GM21529 (cell line): ENCODE measurements at regions not wholly inside any gene's neighbourhood (a gene's known extent, or its start where the extent isn't known, plus 50 kb on each side); places are given as distances from the start of the nearest gene placed in this dataset.
"Not testable (repeated sequence)": the region's sequence is repeated elsewhere in the genome, so short reads cannot be mapped to it uniquely, and the experiment has no call there.

Source experiments
- ATAC-seq: cut with Tn5 transposase; IDR thresholded peaks from one replicate; pipeline ENCODE4 v1.9.1; 2021; ENCODE audit not compliant: unreplicated experiment

DNA sequence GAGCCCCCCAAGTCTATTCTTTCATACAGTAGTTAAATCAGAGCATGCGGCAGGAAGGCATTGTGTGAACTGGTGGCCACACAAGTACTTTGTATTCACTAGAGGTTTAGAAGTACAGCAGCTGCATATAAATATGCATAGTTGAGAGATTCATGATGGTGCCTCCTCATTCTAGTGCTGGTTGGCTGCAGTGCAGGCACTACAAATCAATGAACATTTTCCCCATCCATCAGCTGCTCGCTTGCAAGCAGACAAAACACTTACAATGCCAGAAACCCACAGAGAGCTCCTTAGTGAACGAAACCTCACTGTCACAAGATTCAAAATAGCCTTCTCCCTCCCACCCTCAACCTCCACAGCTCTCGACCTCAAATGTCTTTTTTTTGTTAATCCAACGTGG, 726.2 kb downstream of the USP25 start:
- no peak for ATAC-seq

- ATAC-seq = no peak
Measured at GRCh38 chr21:16457498-16457897, 727.7 kb downstream of the USP25 start.

DNA sequence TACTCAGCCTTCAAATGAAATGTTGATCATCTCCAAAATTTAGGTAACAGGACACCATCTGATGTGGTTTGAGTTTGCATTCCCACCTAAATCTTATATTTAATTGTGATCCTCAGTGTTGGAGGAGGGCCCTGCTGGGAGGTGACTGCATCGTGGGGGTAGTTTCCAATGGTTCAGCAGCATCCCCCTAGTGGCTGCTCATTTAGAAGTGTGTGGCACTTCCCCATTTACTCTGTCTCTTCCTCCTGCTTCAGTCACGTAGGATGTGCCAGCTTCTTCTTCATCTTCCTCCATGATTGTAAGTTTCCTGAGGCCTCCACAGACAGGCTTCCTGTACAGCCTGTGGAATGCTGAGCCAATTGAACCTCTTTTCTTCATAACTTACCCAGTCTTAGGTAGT, 731.2 kb downstream of the USP25 start:
- no peak for ATAC-seq

DNA sequence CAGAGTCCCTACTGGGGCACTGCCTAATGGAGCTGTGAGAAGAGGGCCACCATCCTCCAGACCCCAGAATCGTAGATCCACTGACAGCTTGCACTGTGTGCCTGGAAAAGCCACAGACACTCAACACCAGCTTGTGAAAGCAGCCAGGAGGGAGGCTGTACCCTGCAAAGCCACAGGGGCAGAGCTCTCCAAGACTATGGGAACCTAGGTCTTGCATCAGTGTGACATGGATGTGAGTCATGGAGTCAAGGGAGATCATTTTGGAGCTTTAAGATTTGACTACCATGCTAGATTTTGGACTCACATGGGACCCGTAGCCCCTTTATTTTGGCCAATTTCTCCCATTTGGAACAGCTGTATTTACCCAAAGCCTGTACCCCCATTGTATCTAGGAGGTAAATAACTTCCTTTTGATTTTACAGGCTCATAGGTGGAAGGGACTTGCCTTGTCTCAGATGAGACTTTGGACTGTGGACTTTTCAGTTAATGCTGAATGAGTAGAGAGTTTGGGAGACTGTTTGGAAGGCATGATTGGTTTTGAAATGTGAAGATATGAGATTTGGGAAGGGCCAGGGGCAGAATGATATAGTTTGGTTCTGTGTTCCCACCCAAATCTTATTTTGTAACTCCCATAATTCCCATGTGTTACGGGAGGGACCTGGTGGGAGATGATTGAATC, 734.6 kb downstream of the USP25 start:
- not testable (repeated sequence) for ATAC-seq

DNA sequence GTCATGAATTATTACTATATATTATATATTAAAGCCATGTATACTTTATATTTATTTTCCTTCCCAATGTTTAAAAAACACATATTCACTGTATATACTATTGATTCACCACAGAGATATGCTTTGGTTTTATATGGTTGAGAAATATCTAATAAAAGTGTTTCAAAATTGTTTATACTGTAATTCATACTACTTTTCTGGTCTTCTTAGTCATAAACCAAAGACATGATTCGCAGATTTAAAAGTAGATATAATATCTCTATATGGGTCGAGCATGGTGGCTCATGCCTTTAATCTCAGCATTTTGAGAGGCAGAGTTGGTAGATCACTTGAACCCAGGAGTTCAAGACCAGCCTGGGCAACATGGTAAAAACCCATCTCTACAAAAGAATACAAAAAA, 738.4 kb downstream of the USP25 start:
- no peak for ATAC-seq

GRCh38 chr21:16473988-16474387, 744.2 kb downstream of the USP25 start:
- no peak for ATAC-seq

DNA sequence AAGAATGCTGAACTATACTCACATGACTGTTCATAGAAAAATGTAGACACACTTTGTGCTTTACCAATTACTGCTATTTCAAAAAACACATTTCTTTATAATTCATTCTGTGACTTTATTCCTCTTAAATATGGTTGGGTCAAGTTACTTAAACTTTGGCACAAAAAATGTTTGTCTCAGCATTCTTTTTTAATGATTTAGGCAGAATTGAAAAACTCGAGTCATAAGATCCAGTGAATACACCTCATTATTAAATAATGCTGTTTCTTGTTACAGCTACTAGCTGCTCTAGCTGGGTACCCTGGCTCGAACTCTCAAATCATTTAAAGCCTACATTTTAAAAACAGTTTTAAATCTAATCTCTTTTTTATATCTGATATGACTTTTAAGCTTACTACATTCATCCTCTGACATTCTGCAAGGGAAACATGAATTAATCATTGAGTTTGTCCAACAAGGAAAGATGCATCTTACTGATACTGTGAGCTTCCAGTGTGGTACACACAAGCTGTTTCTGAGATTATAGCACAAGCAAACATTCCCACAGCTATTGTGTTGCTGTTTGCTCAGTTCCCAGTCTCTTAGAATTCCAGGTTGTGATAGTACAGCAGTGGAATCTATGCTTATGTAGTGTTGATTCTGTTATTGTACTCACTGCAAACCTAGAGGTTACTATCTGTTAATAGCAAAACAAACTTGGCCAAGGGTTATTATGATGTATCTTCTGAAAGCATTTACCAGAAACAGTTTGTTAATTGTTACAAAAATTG, 746.5 kb downstream of the USP25 start:
- ATAC-seq = no peak

DNA sequence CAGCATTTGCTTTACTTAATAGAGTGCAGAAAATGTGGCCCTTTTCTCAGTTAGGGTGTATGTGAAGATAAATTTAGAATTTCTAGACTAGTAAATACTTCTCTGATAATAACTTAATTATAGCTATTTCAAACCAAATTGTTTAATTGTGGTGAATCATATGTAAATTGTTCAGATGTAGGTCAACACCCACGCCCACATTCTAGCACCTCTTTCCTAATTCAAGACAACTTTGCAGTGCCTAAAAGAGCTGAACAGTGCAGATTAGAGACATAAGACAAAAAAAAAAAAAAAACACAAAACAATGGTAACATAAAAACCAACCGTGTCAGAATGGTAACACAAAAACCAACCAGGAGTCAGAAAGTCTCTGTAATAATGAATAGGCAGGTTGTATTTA, 758.3 kb downstream of the USP25 start:
- ATAC-seq = no peak

DNA sequence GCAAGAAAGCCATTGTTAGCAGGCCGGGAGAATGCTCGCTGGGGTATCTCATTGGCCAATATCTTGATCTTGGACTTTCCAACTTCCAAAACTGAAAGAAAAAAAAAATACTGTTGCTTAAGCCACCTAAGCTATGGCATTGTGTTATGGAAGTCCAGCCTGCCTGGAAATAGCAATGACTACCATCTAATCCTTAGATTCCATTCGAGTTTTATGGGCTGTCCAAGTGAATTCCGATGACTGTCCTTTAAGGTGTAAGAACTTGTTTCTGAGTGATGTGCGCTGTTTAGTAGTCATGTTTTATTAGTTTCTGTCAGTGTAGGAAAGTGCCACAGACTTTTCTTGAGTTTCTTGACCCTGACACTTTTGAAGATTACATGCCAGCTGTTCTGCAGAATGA, 762.6 kb downstream of the USP25 start:
- ATAC-seq = no peak

DNA sequence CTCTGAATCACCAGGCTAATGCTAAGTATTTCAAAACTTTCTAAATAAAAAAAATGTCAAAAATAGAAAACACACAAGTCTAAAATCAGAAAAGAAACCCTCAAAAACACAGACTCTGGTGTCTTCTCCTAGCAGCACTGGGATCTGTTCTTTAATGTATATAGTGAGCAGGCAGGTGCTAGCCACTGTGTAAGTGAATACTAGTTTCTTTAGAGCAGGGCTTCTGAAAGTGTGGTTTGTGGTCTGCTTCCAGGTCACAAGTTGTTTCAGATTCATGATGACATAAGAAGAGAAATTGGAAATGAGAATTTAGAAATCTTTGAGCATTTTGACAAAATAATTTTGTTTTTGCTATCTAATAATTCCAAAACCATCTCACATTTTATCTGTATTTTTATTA, 763.1 kb downstream of the USP25 start:
- no peak for ATAC-seq

- ATAC-seq = no peak
Measured at GRCh38 chr21:16496609-16497008, 766.8 kb downstream of the USP25 start.

GRCh38 chr21:16500271-16500670, 770.5 kb downstream of the USP25 start:
- ATAC-seq = no peak

DNA sequence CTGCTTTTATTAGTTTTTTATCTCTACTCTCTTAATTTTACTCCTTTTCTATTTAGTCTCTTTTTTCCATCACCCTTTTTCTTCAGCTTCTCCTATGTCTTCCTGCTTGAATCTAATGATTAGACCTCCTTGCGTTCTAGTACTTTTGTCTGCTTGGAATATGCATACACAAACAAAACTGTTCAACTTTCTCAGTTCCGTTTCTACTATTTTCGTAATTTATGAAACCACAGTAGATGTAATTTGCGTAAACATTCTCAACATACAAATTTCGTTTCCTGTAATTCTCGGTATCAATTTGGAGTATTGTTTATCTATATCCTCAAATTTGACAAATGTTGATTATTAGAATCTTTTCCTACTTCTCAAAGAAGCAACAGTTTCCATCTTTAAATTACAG, 772.5 kb downstream of the USP25 start:
- no peak for ATAC-seq

DNA sequence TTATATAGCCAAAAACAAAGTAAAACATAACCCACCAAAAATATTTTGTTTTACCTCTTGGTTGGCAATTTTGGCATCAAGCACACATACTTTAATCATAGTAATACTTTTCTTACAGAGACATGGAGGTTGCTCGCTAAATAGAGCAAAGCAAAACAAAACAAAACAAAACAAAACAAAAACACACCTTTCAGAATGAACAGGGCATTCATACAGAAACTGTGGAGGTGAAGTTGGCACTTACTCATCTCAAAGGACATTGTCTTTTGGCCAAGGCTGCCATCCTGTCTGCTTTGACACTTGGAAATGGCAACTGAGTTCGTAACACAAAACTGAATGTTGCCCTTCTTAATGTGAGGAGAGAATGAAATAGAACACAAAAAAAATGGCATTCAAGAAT, 773.1 kb downstream of the USP25 start:
- no peak for ATAC-seq

DNA sequence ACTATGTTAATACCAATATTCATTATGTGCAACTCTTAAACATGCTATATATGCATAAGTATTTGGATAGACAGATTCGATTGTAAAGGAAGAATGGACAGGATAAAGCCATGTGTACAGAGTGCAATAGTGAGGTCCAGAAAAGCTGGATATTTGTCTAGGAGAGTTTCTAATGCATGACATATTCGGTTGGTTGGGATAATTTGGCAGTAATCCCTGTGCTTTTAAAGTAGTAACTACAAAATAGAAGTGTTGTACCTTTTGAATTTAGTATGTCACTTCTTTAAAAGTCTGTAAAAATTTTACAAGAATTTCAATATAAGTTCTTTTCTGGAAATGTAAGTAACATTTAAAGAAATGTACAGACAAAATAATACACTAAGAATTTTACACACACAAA, 774.5 kb downstream of the USP25 start:
- ATAC-seq = no peak

DNA sequence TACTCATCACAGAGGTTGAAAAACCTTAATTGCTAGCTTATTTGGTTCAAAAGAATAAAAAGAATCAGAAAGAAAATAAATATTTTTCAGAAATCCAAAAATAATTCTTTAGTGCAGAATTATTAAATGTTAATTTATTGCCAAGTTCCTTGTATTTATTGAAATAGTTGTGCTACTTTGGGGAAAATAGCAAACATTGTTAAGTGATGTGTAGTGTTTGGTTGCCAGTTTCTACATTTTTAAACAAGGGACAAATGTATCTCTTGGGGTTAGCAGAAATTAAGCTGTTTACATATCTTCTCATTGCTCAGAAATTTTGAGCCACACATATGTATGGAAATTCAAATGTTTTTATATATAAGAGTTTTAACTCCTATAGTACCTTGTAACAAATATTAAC, 775.0 kb downstream of the USP25 start:
- ATAC-seq = no peak

GRCh38 chr21:16509476-16509875, 779.7 kb downstream of the USP25 start:
- ATAC-seq = no peak

DNA sequence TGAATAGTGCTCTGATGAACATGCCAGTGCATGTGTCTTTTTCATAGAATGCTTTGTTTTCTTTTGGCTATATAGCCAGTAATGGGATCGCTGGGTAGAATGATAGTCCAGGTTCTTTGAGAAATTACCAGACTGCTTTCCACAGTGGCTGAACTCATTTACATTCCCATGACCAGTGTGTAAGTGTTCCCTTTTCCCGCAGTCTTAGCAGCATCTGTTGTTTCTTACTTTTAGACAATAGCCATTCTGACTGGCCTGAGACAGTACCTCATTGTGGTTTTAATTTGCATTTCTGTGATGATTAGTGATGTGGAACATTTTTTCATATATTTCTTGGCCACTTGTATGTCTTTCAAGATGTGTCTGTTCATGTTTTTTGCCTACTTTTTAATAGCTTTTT, 784.5 kb downstream of the USP25 start:
- no peak for ATAC-seq

GRCh38 chr21:16517383-16517782, 787.6 kb downstream of the USP25 start:
- no peak for ATAC-seq

DNA sequence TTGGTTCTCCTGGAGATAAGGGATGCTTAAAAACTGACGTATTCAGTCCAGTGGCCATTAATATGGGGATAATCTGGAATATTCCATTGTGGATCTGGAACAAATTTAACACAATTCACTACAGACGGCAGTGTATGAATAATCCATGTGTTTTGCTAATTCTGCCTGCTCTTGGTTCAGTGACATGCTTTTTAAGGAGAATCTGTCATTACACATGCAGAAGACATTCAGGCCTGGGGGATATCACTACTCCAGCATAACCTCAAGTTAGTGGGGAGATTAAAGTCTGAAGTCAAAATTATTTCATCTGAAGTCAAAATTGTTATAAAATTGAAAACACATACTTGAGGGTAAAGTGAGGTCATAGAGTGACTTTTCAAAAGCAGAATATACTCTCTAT, 789.3 kb downstream of the USP25 start:
- ATAC-seq = no peak

DNA sequence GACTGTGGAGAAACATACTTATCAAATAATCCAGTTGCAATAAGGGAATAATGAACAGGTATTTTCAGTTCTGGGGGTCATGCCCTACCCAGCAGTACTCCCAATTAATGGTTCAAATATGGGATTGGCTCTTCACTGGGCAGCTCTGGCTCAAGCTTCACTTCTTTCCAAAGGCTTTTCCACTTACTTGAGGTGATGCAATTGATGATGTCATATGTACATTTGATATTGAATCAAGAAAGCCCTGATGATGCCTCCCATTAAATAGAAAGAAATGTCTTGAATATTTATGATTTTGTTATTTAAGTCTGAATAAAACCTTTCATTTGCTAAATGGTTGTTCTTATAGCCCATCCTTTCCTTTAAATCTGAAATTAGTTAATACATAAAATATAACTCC, 789.9 kb downstream of the USP25 start:
- no peak for ATAC-seq

GRCh38 chr21:16522548-16522947, 792.8 kb downstream of the USP25 start:
- no peak for ATAC-seq

GRCh38 chr21:16530656-16531055, 800.9 kb downstream of the USP25 start:
- no peak for ATAC-seq
